ENCODE measurements at regions not wholly inside any gene's neighbourhood (a gene's known extent, or its start where the extent isn't known, plus 50 kb on each side); places are given as distances from the start of the nearest gene placed in this dataset.

DNA sequence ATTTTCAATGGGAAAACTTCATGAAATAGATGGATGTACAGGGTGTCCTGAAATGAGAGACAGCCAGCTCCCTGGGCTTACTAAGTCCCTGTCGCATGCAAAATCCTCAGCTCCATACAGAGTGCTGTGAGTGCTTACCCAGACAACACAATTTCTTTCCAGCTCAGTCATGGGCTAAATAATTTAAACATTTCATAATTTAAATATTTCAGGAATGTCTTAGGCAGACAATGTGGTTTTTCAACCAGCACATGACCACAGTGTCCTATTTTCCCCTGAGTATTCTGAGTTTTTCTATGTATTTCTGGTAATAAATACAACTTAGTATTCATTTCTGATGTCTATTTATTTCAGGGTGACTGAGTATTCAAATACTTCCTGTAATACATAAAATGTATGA, 188.5 kb upstream of the SNX2 start:
- Histone ChIP-seq H3K27ac (ENCODE audit: low read length) (no peak overlapping the region), H3K79me2 (ENCODE audit: low read length) (no peaks in the 10 kb centered on the region), H3K4me3 (ENCODE audit: low read length) (no peak overlapping the region), H3K9ac (ENCODE audit: low read length) (no peak overlapping the region), H2AFZ (ENCODE audit: low read length) (no peak overlapping the region), H3K4me2 (ENCODE audit: low read depth, low read length) (no peak overlapping the region), H3K36me3 (replicated peaks; ENCODE audit: insufficient read depth, low read length) (no peaks in the 10 kb centered on the region), H3F3A (ENCODE audit: insufficient read depth, low read length) (no peaks in the 10 kb centered on the region), H3K9me3 (replicated peaks; ENCODE audit: insufficient read depth, low read length) (no peaks in the 10 kb centered on the region), H3K4me1 (ENCODE audit: low read length) (no peaks in the 10 kb centered on the region), H3K9me2 (replicated peaks; ENCODE audit: insufficient read depth, low read length) (no peaks in the 10 kb centered on the region), H4K20me1 (ENCODE audit: insufficient read depth, low read length) (no peaks in the 10 kb centered on the region), H3K27me3 (replicated peaks; ENCODE audit: insufficient read depth, low read length) (no peaks in the 10 kb centered on the region)
- no peak for TF ChIP-seq EZH2 (optimal IDR thresholded peaks at IDR 0.05; ENCODE audit: low read depth, low read length)
- no peak for TF ChIP-seq EZH2phosphoT487 (IDR thresholded peaks at IDR 0.05; ENCODE audit: low read length)
- TF ChIP-seq, protein P1, sequence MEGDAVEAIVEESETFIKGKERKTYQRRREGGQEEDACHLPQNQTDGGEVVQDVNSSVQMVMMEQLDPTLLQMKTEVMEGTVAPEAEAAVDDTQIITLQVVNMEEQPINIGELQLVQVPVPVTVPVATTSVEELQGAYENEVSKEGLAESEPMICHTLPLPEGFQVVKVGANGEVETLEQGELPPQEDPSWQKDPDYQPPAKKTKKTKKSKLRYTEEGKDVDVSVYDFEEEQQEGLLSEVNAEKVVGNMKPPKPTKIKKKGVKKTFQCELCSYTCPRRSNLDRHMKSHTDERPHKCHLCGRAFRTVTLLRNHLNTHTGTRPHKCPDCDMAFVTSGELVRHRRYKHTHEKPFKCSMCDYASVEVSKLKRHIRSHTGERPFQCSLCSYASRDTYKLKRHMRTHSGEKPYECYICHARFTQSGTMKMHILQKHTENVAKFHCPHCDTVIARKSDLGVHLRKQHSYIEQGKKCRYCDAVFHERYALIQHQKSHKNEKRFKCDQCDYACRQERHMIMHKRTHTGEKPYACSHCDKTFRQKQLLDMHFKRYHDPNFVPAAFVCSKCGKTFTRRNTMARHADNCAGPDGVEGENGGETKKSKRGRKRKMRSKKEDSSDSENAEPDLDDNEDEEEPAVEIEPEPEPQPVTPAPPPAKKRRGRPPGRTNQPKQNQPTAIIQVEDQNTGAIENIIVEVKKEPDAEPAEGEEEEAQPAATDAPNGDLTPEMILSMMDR (IDR thresholded peaks at IDR 0.05; ENCODE audit: low read length) = no peak
- DNase-seq = no peak

DNA sequence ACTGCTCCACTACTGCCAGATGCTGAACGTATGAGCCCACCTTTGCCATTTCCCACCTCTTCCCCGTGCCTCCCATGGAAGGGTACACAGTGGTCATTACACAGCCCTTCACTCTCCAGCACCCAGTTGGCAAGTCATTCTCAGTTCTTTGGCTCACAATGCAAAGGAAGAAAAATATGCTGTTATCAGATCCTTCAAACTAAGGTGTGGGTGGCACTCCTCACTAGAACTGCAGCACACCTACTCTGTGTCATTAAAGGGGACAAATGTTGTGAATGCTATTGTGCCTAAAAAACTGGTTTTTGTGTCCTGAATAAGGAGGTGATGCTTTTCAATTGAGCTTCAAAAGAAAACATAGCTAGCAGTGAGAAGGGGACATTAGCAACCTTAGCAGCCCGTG, 183.1 kb upstream of the SNX2 start:
- Histone ChIP-seq H2AFZ (ENCODE audit: low read length) (no peak overlapping the region), H3K9ac (ENCODE audit: low read length) (no peak overlapping the region), H3K27ac (ENCODE audit: low read length) (no peak overlapping the region), H3K4me1 (ENCODE audit: low read length) (no peaks in the 10 kb centered on the region), H3K4me2 (ENCODE audit: low read depth, low read length) (no peak overlapping the region), H3K9me2 (replicated peaks; ENCODE audit: insufficient read depth, low read length) (no peaks in the 10 kb centered on the region), H3K9me3 (replicated peaks; ENCODE audit: insufficient read depth, low read length) (no peaks in the 10 kb centered on the region), H3K27me3 (replicated peaks; ENCODE audit: insufficient read depth, low read length) (no peaks in the 10 kb centered on the region), H3K79me2 (ENCODE audit: low read length) (no peaks in the 10 kb centered on the region), H3K4me3 (ENCODE audit: low read length) (no peak overlapping the region), H3F3A (ENCODE audit: insufficient read depth, low read length) (no peaks in the 10 kb centered on the region), H4K20me1 (ENCODE audit: insufficient read depth, low read length) (no peaks in the 10 kb centered on the region), H3K36me3 (replicated peaks; ENCODE audit: insufficient read depth, low read length) (no peaks in the 10 kb centered on the region)
- no peak for DNase-seq
- TF ChIP-seq EZH2 (optimal IDR thresholded peaks at IDR 0.05; ENCODE audit: low read depth, low read length) = no peak
- TF ChIP-seq EZH2phosphoT487 (IDR thresholded peaks at IDR 0.05; ENCODE audit: low read length) = no peak
- TF ChIP-seq, protein P1 (IDR thresholded peaks at IDR 0.05; ENCODE audit: low read length) = no peak

DNA sequence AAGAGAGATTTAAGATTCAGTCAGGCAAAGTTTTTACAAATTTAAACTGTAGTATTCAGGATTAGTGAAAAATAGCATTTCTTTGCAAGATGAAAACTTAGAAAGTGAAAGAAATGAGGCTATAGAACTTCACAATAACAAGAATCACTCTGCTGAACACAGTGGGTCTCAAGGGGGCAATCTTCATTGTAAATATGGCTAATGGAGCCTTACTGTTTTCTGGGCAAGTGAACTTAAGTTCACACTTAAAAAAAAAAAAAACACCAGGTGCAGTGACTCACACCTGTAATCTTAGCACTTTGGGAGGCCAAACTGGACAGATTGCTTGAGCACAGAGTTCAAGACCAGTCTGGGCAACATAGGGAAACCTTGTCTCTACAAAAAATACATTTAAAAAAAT, 175.9 kb upstream of the SNX2 start:
- Histone ChIP-seq H2AFZ (ENCODE audit: low read length) (no peak overlapping the region), H3K27me3 (replicated peaks; ENCODE audit: insufficient read depth, low read length) (no peaks in the 10 kb centered on the region), H3K9me2 (replicated peaks; ENCODE audit: insufficient read depth, low read length) (no peaks in the 10 kb centered on the region), H3K36me3 (replicated peaks; ENCODE audit: insufficient read depth, low read length) (no peaks in the 10 kb centered on the region), H3K4me3 (ENCODE audit: low read length) (no peak overlapping the region), H4K20me1 (ENCODE audit: insufficient read depth, low read length) (no peaks in the 10 kb centered on the region), H3K9ac (ENCODE audit: low read length) (no peak overlapping the region), H3K27ac (ENCODE audit: low read length) (no peak overlapping the region), H3F3A (ENCODE audit: insufficient read depth, low read length) (no peaks in the 10 kb centered on the region), H3K4me1 (ENCODE audit: low read length) (no peaks in the 10 kb centered on the region), H3K79me2 (ENCODE audit: low read length) (no peaks in the 10 kb centered on the region), H3K4me2 (ENCODE audit: low read depth, low read length) (no peak overlapping the region), H3K9me3 (replicated peaks; ENCODE audit: insufficient read depth, low read length) (no peaks in the 10 kb centered on the region)
- no peak for DNase-seq
- TF ChIP-seq, protein P1 (IDR thresholded peaks at IDR 0.05; ENCODE audit: low read length) = no peak
- TF ChIP-seq EZH2phosphoT487 (IDR thresholded peaks at IDR 0.05; ENCODE audit: low read length) = no peak
- no peak for TF ChIP-seq EZH2 (optimal IDR thresholded peaks at IDR 0.05; ENCODE audit: low read depth, low read length)

Data from MM.1S (cell line).